ENCODE measurements at regions not wholly inside any gene's neighbourhood (a gene's known extent, or its start where the extent isn't known, plus 50 kb on each side); places are given as distances from the start of the nearest gene placed in this dataset.

GRCh38 chr6:131391116-131391515, 181.9 kb upstream of the ARG1 start:
- TF ChIP-seq CTCF (IDR thresholded peaks at IDR 0.05; ENCODE audit: low read length) (no peak), EZH2 (IDR thresholded peaks at IDR 0.05; ENCODE audit: borderline replicate concordance, low read length) (no peak)

Data from OCI-LY1 (cell line).